ENCODE measurements at regions not wholly inside any gene's neighbourhood (a gene's known extent, or its start where the extent isn't known, plus 50 kb on each side); places are given as distances from the start of the nearest gene placed in this dataset.

GRCh38 chr22:47987885-47988515 lies 1225.5 kb downstream of the TBC1D22A start:
- DNase-seq, result no peak

- DNase-seq, result no peak
These were observed 1213.8 kb downstream of the TBC1D22A start for GRCh38 chr22:47976219-47976618.

- DNase-seq, result no peak
These were observed 1205.4 kb downstream of the TBC1D22A start for GRCh38 chr22:47967831-47968230.

- no peak for DNase-seq
These were observed 1203.9 kb downstream of the TBC1D22A start for GRCh38 chr22:47966316-47966715.

GRCh38 chr22:47965896-47966295 lies 1203.4 kb downstream of the TBC1D22A start:
- DNase-seq, result no peak

GRCh38 chr22:47965066-47965465 lies 1202.6 kb downstream of the TBC1D22A start:
- DNase-seq, result no peak

GRCh38 chr22:47963660-47964059 lies 1201.2 kb downstream of the TBC1D22A start:
- DNase-seq, result no peak

- no peak for DNase-seq
These were observed 1195.2 kb downstream of the TBC1D22A start for GRCh38 chr22:47957649-47958048.

GRCh38 chr22:47954107-47954506 lies 1191.7 kb downstream of the TBC1D22A start:
- no peak for DNase-seq

- no peak for DNase-seq
These were observed 1182.5 kb downstream of the TBC1D22A start for GRCh38 chr22:47944941-47945340.

- DNase-seq, result no peak
These were observed 1181.6 kb downstream of the TBC1D22A start for GRCh38 chr22:47943729-47944700.

- no peak for DNase-seq
These were observed 1177.8 kb downstream of the TBC1D22A start for GRCh38 chr22:47940211-47940610.

GRCh38 chr22:47933891-47934290 lies 1171.4 kb downstream of the TBC1D22A start:
- no peak for DNase-seq

GRCh38 chr22:47933226-47933625 lies 1170.8 kb downstream of the TBC1D22A start:
- DNase-seq, result no peak

- no peak for DNase-seq
These were observed 1167.3 kb downstream of the TBC1D22A start for GRCh38 chr22:47929646-47930185.

GRCh38 chr22:47929073-47929472 lies 1166.6 kb downstream of the TBC1D22A start:
- DNase-seq, result no peak

GRCh38 chr22:47928631-47929030 lies 1166.2 kb downstream of the TBC1D22A start:
- no peak for DNase-seq

GRCh38 chr22:47927648-47928210 lies 1165.3 kb downstream of the TBC1D22A start:
- DNase-seq, result no peak

- DNase-seq, result no peak
These were observed 1160.6 kb downstream of the TBC1D22A start for GRCh38 chr22:47923011-47923427.

- DNase-seq, result no peak
These were observed 1159.5 kb downstream of the TBC1D22A start for GRCh38 chr22:47921906-47922305.

GRCh38 chr22:47920380-47920959 lies 1158.0 kb downstream of the TBC1D22A start:
- DNase-seq, result no peak

GRCh38 chr22:47919893-47920292 lies 1157.4 kb downstream of the TBC1D22A start:
- DNase-seq, result no peak

- DNase-seq, result no peak
These were observed 1156.6 kb downstream of the TBC1D22A start for GRCh38 chr22:47919001-47919441.

Data from NCI-H1930 (cell line).